ENCODE measurements at regions not wholly inside any gene's neighbourhood (a gene's known extent, or its start where the extent isn't known, plus 50 kb on each side); places are given as distances from the start of the nearest gene placed in this dataset.
A peak's percentile ranks its signal among the peaks of the same experiment; 100 is the strongest.

DNA sequence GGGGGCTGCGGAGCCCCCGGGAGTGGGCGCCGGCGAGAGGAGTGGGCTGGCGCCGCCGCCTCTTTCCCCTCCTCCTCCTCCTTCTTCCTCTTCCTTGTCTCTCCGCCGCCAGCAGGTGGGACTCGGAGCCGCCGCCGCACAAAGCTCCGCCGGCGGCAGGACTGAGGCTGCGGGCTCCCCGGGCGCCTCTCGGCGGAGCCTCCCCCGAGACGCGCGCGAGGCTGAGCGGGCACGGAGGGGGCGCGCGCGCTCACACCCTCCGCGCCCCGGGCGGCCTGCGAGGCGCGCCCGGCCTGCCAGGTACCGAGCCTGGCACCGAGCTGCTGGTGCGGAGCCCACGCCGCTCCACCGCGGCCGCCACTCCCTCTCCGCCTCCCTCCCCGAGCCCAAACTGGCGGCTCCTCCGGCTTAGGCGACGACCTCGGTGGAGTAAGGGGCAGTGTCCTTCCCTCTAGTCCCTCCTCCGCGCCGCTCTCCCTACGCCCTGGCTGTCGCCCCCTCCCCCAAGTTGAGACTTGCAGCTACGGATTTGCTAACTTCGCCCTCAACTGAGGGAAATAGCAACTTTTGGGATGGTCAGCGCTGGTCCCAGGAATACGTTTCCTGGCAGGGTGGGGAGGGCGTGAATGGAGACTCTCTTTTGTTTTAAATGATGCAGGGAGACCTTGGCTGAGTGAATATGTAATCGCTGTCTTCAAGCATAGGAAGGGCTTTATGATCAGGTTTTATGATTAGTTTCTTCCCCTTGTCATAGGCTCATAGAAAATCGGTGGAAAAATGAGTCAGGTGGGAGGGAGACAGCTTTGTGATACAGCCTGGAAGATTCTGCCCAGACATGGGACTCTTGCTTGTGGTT lies 199.5 kb upstream of the CAND1 start (continued):
- no peak for TF ChIP-seq ZNF529 (tag by site-specific recombination; IDR thresholded peaks at IDR 0.05; ENCODE audit: insufficient replicate concordance)
- no peak for TF ChIP-seq ZNF530 (tag by site-specific recombination; IDR thresholded peaks at IDR 0.05; ENCODE audit: low read depth)
- no peak for TF ChIP-seq MZF1 (tag by site-specific recombination; IDR thresholded peaks at IDR 0.05; ENCODE audit: borderline replicate concordance)
- no peak for TF ChIP-seq ZNF501 (tag by site-specific recombination; IDR thresholded peaks at IDR 0.05)
- no peak for TF ChIP-seq ZNF157 (tag by site-specific recombination; IDR thresholded peaks at IDR 0.05)
- no peak for TF ChIP-seq BCL11A (tag by site-specific recombination; IDR thresholded peaks at IDR 0.05; ENCODE audit: low read depth)
- peak; percentile 54; the same call in 1 of the 2 replicates for TF ChIP-seq ZBTB20 (tag by site-specific recombination; IDR thresholded peaks at IDR 0.05)
- no peak for TF ChIP-seq ZNF585B (tag by site-specific recombination; IDR thresholded peaks at IDR 0.05)
- TF ChIP-seq, protein P1, sequence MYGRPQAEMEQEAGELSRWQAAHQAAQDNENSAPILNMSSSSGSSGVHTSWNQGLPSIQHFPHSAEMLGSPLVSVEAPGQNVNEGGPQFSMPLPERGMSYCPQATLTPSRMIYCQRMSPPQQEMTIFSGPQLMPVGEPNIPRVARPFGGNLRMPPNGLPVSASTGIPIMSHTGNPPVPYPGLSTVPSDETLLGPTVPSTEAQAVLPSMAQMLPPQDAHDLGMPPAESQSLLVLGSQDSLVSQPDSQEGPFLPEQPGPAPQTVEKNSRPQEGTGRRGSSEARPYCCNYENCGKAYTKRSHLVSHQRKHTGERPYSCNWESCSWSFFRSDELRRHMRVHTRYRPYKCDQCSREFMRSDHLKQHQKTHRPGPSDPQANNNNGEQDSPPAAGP (tag by site-specific recombination; IDR thresholded peaks at IDR 0.05), result 0 out of 2 replicates have a peak, but pooled peaks have one; percentile 45
- TF ChIP-seq ZNF596 (tag by site-specific recombination; IDR thresholded peaks at IDR 0.05), result 0 out of 2 replicates have a peak, but pooled peaks have one; percentile 14
- TF ChIP-seq KLF10 (tag by site-specific recombination; IDR thresholded peaks at IDR 0.05), result peak; percentile 19; the same call in 1 of the 2 replicates
- no peak for TF ChIP-seq ZNF548 (tag by site-specific recombination; IDR thresholded peaks at IDR 0.05)
- no peak for TF ChIP-seq ZNF311 (tag by site-specific recombination; IDR thresholded peaks at IDR 0.05; ENCODE audit: borderline replicate concordance)
- TF ChIP-seq, protein P2, sequence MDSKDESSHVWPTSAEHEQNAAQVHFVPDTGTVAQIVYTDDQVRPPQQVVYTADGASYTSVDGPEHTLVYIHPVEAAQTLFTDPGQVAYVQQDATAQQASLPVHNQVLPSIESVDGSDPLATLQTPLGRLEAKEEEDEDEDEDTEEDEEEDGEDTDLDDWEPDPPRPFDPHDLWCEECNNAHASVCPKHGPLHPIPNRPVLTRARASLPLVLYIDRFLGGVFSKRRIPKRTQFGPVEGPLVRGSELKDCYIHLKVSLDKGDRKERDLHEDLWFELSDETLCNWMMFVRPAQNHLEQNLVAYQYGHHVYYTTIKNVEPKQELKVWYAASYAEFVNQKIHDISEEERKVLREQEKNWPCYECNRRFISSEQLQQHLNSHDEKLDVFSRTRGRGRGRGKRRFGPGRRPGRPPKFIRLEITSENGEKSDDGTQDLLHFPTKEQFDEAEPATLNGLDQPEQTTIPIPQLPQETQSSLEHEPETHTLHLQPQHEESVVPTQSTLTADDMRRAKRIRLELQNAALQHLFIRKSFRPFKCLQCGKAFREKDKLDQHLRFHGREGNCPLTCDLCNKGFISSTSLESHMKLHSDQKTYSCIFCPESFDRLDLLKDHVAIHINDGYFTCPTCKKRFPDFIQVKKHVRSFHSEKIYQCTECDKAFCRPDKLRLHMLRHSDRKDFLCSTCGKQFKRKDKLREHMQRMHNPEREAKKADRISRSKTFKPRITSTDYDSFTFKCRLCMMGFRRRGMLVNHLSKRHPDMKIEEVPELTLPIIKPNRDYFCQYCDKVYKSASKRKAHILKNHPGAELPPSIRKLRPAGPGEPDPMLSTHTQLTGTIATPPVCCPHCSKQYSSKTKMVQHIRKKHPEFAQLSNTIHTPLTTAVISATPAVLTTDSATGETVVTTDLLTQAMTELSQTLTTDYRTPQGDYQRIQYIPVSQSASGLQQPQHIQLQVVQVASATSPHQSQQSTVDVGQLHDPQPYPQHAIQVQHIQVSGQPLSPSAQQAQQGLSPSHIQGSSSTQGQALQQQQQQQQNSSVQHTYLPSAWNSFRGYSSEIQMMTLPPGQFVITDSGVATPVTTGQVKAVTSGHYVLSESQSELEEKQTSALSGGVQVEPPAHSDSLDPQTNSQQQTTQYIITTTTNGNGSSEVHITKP (tag by site-specific recombination; IDR thresholded peaks at IDR 0.05), result no peak
- TF ChIP-seq ZNF114 (tag by site-specific recombination; IDR thresholded peaks at IDR 0.05), result no peak
- TF ChIP-seq ZNF335 (tag by site-specific recombination; conservative IDR thresholded peaks at IDR 0.05), result peak; percentile 61; the same call in 1 of the 2 replicates
- TF ChIP-seq SALL2 (tag by site-specific recombination; IDR thresholded peaks at IDR 0.05; ENCODE audit: borderline replicate concordance), result no peak
- TF ChIP-seq ZNF23 (tag by site-specific recombination; IDR thresholded peaks at IDR 0.05; ENCODE audit: borderline replicate concordance), result no peak
- no peak for TF ChIP-seq SETDB1 (IDR thresholded peaks at IDR 0.05; ENCODE audit: insufficient read length, low read length)
- no peak for TF ChIP-seq WT1 (tag by site-specific recombination; IDR thresholded peaks at IDR 0.05)
- no peak for TF ChIP-seq ZNF48 (tag by site-specific recombination; IDR thresholded peaks at IDR 0.05)
- TF ChIP-seq, protein P3, sequence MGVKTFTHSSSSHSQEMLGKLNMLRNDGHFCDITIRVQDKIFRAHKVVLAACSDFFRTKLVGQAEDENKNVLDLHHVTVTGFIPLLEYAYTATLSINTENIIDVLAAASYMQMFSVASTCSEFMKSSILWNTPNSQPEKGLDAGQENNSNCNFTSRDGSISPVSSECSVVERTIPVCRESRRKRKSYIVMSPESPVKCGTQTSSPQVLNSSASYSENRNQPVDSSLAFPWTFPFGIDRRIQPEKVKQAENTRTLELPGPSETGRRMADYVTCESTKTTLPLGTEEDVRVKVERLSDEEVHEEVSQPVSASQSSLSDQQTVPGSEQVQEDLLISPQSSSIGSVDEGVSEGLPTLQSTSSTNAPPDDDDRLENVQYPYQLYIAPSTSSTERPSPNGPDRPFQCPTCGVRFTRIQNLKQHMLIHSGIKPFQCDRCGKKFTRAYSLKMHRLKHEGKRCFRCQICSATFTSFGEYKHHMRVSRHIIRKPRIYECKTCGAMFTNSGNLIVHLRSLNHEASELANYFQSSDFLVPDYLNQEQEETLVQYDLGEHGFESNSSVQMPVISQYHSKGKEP (tag by site-specific recombination; IDR thresholded peaks at IDR 0.05), result no peak
- TF ChIP-seq, protein P4, sequence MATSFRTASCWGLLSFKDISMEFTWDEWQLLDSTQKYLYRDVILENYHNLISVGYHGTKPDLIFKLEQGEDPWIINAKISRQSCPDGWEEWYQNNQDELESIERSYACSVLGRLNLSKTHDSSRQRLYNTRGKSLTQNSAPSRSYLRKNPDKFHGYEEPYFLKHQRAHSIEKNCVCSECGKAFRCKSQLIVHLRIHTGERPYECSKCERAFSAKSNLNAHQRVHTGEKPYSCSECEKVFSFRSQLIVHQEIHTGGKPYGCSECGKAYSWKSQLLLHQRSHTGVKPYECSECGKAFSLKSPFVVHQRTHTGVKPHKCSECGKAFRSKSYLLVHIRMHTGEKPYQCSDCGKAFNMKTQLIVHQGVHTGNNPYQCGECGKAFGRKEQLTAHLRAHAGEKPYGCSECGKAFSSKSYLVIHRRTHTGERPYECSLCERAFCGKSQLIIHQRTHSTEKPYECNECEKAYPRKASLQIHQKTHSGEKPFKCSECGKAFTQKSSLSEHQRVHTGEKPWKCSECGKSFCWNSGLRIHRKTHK (tag by site-specific recombination; IDR thresholded peaks at IDR 0.05), result no peak
- TF ChIP-seq, protein P5, sequence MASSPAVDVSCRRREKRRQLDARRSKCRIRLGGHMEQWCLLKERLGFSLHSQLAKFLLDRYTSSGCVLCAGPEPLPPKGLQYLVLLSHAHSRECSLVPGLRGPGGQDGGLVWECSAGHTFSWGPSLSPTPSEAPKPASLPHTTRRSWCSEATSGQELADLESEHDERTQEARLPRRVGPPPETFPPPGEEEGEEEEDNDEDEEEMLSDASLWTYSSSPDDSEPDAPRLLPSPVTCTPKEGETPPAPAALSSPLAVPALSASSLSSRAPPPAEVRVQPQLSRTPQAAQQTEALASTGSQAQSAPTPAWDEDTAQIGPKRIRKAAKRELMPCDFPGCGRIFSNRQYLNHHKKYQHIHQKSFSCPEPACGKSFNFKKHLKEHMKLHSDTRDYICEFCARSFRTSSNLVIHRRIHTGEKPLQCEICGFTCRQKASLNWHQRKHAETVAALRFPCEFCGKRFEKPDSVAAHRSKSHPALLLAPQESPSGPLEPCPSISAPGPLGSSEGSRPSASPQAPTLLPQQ (tag by site-specific recombination; IDR thresholded peaks at IDR 0.05), result no peak
- TF ChIP-seq SP7 (tag by site-specific recombination; IDR thresholded peaks at IDR 0.05), result peak; percentile 28; the same call in 1 of the 2 replicates
- TF ChIP-seq OVOL3 (tag by site-specific recombination; IDR thresholded peaks at IDR 0.05), result no peak
- TF ChIP-seq ZNF221 (tag by site-specific recombination; IDR thresholded peaks at IDR 0.05; ENCODE audit: borderline replicate concordance), result no peak
- TF ChIP-seq, protein P6, sequence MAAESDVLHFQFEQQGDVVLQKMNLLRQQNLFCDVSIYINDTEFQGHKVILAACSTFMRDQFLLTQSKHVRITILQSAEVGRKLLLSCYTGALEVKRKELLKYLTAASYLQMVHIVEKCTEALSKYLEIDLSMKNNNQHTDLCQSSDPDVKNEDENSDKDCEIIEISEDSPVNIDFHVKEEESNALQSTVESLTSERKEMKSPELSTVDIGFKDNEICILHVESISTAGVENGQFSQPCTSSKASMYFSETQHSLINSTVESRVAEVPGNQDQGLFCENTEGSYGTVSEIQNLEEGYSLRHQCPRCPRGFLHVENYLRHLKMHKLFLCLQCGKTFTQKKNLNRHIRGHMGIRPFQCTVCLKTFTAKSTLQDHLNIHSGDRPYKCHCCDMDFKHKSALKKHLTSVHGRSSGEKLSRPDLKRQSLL (tag by site-specific recombination; IDR thresholded peaks at IDR 0.05), result no peak
- TF ChIP-seq ZNF155 (tag by site-specific recombination; IDR thresholded peaks at IDR 0.05), result no peak
